Adrenal gland (tissue), 5 donors: ENCODE measurements at regions not wholly inside any gene's neighbourhood (a gene's known extent, or its start where the extent isn't known, plus 50 kb on each side); places are given as distances from the start of the nearest gene placed in this dataset.

Experiments used
- CTCF ChIP-seq, 6 experiments: fragments of 450-650 bp in 4 of 6; fragments of 200-600 bp in 2 of 6; sonication (generic) in 1 of 6; IDR thresholded peaks; 1 replicate in 5 of 6; 2 replicates in 1 of 6; pipeline versions ENCODE4 v1.5.1 to v1.8.0; 2016 to 2021; ENCODE audit warnings: antibody characterized with exemption in 6 of 6, mild to moderate bottlenecking in 2 of 6, moderate library complexity in 1 of 6
- POLR2A ChIP-seq, 2 donors: fragments of 450-650 bp; IDR thresholded peaks; one replicate each; pipeline ENCODE4 v1.6.1; 2017; ENCODE audit warnings: antibody characterized with exemption in 2 of 2, mild to moderate bottlenecking in 2 of 2, moderate library complexity in 1 of 2
- donor health status: DM: no; HTN: no; CAD: no.

GRCh38 chr3:67248726-67249125 lies 250.6 kb downstream of the KBTBD8 start:
- TF ChIP-seq CTCF (IDR thresholded peaks at IDR 0.05) (no peak), POLR2A (IDR thresholded peaks at IDR 0.05) (no peak)
